ENCODE measurements at regions not wholly inside any gene's neighbourhood (a gene's known extent, or its start where the extent isn't known, plus 50 kb on each side); places are given as distances from the start of the nearest gene placed in this dataset.
"Not testable (repeated sequence)": the region's sequence is repeated elsewhere in the genome, so short reads cannot be mapped to it uniquely, and the experiment has no call there.

DNA sequence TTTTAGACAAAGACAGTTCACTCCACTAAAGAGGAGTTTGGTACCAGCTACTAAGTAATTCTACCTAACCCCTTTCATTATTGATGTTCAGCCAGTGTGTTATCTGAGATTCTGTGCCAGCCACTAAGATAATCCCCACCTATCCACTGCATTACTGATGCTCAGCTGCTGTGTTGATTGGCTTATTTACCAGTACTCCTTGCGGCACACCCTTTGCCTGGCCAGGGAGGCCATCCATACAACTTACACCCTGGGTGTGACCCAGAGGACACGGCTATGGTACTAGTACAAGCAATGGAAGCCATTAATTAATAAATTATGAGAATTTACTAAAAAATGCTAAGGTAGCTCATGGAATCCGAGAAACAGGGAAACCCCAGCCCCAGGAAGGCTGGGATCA is 290.7 kb upstream of the CTNNB1 start:
- no peak for DNase-seq

DNA sequence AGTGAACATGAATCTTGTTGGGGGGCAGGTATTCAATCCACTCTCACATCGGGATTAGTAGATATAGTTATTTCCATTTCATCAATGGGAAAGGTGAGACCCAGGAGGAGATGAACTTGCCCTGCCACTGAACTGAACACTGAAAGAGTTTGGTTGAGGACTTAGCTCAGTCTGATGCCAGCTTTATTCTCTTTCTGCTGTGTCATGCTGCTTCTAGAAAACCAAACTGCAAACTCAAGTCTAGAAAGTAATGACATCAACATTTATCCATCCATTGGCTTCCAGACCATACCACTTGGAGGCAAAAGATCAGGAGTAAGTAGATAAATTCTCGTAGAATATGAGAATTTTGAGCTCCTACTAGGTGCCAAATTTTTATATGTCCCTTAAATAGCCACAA is 288.0 kb upstream of the CTNNB1 start:
- no peak for DNase-seq

DNA sequence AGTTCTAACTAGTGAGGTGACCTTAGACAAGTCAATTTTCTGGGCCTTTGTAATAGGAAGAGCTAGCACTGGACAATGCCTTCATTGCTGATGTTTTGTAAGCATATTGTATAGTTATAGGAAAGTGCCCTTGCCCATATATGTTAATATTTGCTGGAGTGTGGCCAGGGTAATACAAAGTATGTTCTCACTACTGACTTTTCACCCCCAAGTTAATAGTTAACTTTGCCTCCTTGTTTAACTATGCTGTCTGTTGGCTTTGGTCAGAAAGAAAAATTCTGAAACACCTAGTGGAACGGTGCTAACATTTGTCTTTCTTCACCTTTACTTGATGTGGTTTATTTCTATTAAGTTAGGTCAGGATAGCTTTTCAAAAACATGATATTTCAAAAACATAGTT is 287.4 kb upstream of the CTNNB1 start:
- DNase-seq, result no peak

GRCh38 chr3:40912461-40912860 is 286.8 kb upstream of the CTNNB1 start:
- no peak for DNase-seq

DNA sequence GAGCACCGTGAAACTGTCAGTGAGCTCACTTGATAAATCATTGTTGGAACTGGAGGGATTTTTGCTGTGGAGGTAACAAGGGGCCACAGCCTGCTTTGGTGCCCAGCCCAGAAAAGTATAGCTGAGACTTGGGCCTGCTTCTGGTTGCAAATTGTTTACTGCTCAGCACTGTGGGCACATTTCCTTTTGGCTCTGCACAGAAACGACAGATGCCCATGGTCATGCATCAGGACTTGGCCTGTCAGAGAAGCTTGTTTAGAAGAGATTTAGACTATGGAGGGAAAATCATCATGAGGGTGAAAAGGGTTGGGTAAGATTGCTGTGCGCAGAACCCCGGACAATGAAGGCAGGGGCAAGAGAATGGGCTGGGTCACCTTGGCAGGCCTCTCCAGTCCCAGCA is 286.1 kb upstream of the CTNNB1 start:
- DNase-seq, result no peak

GRCh38 chr3:40913641-40914040 is 285.7 kb upstream of the CTNNB1 start:
- DNase-seq, result no peak

DNA sequence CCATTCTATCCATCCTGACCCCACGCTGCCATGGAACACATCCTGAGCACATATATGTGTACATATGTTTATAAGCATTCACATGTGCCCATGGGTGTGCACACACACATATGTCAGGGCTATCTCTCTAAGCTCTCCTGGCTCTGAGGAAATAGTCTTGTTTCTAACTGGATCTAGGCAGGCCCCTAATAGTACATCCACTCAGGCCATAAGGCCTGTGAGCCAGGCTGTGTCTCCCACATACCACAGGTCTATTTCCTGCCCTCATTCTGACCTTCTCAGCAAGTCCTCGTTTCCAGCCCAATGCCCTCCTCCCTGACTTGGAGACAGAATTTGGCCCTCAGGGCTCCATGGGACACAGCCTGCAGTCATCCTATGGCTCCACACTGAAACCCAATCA is 284.8 kb upstream of the CTNNB1 start:
- DNase-seq, result no peak

GRCh38 chr3:40915346-40915865 is 283.9 kb upstream of the CTNNB1 start:
- DNase-seq, result no peak

DNA sequence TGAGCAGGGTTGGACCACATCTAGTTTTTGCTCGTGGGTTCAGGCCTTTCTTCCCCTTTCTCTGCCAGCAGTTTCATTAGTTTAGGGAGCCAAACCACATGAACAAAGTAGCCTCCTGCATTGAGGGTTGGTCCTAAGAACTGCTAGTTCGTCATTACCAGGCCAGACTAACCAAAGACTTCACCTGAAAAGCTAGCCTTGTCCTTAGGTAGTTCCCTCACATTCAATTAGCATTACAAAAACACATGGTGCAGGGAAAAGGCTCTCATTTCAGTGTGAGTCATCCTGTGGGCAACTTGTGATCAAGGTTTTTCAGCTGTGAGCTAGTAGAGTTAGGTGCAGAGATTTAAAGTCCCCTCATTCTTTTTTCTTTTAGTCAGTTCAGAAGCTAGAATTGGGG is 279.3 kb upstream of the CTNNB1 start:
- no peak for DNase-seq

DNA sequence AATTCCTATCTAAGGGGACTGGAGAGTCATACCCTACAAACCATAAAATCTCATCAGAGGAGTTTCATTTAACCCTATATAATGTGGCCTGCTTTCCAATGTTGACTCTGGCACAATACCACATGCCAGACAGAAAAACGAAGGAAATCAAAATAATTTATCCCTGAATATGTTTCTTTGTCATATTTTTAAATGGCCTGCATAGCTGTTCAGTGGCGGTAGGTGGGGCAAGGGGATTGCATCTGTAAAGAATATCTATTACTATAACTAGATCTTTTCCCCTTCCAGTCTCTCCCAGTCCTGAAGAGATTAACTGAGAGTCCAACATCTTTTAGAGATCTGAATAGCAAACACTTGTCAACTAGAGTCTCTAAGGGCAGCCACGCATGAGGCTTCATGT is 278.1 kb upstream of the CTNNB1 start:
- DNase-seq, result no peak

DNA sequence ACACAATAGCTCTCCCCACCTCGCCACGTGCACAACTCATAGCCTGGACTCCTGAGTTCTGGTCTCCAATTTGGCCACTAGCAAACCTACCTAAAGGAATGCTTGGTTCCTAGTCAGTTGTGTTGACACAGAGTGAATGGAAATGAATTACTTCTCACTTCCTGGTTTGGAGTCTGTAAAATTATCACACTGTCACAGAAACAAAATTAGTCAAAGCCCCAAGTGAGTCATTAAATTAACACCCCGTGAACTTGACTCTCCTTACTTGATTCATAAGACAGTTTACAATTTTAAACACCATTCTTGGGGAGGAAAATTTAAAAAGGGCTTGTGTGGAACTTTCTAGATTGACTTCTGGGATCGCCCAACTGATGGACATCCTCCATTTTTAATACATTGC is 276.2 kb upstream of the CTNNB1 start:
- no peak for DNase-seq

GRCh38 chr3:40923651-40924050 is 275.7 kb upstream of the CTNNB1 start:
- no peak for DNase-seq

GRCh38 chr3:40924559-40925141 is 274.7 kb upstream of the CTNNB1 start:
- no peak for DNase-seq

- DNase-seq, result no peak
These were observed 274.1 kb upstream of the CTNNB1 start for GRCh38 chr3:40925231-40925630.

- DNase-seq, result no peak
These were observed 269.2 kb upstream of the CTNNB1 start for GRCh38 chr3:40930131-40930538.

GRCh38 chr3:40930756-40931155 is 268.5 kb upstream of the CTNNB1 start:
- no peak for DNase-seq

DNA sequence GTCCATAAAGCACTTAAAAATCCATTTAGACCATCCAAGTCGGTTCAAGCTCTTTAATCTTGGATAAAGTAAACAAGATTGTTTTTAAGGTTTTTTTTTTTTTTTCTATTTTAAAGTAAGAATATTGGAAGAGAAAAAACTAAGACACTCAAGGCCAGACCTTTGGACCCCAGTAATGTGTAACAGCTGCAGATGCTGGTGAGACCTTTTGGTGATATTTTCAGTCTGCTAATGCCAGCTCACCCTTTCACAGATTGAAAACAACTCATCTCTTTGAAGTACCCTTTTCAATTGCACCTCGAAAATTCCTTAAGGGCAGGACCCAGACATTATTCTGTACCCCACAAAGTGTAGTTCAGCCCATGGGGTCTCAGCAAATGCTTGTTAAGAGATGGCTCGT is 260.7 kb upstream of the CTNNB1 start:
- DNase-seq, result no peak

DNA sequence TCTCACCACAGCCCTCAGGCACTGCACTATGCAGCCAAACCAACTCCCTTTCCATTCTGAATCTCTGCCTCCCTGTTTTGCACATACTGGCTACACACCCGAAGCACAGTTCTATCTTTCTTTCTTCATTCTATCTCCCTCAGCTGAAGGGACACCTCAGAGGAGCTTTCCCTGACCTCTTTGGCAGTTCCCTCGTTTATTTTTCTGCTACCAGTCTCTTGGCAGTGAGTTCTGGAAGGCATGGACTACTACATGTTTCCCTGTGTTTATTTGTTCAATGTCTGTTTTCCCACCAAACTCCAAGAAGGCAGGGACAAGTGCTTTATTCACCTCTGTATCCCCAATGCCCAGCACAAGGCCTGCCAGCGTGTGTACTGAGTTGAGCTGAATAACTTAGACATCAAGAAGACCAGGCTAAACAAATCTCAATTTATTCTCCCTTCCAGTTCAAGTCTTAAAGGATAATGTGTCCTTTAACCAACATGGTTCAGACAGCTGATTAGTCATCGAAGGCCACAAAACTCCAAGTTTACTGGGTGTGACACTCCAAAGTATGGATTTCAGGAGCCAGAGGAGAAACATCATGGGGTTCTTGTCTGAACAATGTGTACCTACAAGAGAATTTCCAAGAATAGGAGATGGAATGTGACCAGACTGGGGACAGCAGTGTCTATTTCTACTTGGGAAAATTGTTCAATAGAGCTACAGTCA is 260.1 kb upstream of the CTNNB1 start:
- DNase-seq, result no peak

DNA sequence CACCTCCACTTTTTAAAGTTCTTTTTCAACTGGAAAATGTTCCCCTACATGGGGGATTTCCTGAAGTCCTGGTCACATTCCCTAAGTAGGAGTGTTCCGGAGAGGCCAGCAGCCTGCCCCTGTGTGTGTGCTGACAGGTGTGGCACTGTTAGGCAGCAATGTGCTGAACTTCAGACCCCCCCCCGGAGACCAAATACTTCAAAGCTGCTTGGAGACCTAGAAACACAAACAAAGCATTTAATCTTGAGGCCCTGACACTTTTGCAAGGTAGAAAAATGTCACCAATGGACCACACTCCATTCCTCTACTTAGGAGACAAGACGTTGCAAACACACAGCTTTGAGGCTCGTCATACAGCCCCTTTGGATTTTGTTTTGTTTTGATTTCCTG is 259.6 kb upstream of the CTNNB1 start:
- DNase-seq, result no peak

DNA sequence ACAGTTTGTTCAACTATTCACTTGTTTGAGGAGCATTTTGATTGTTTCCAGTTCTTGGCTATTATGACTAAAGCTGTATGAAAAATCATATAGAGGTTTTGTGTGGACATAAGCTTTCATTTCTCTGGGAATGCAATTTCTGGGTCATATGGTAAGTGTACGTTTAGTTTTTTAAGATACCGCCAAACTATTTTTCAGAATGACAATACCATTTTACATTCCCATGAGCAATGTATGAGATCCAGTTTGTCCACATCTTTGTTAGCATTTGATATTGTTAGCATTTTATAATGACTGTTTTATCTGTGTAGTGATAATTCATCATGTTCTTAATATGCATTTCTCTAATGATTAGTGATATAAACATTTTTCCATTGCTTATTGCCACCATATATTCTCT is 258.7 kb upstream of the CTNNB1 start:
- no peak for DNase-seq

- not testable (repeated sequence) for DNase-seq
These were observed 252.3 kb upstream of the CTNNB1 start for GRCh38 chr3:40947022-40947421.

DNA sequence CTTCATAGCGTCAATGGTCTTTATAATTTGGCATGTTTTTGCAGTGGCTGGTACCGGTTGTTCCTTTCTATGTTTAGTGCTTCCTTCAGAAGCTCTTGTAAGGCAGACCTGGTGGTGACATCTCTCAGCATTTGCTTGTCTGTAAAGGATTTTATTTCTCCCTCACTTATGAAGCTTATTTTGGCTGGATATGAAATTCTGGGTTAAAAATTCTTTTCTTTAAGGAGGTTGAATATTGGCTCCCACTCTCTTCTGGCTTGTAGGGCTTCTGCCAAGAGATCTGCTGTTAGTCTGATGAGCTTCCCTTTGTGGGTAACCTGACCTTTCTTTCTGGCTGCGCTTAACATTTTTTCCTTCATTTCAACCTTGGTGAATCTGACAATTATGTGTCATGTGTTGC is 250.0 kb upstream of the CTNNB1 start:
- DNase-seq, result not testable (repeated sequence)

DNA sequence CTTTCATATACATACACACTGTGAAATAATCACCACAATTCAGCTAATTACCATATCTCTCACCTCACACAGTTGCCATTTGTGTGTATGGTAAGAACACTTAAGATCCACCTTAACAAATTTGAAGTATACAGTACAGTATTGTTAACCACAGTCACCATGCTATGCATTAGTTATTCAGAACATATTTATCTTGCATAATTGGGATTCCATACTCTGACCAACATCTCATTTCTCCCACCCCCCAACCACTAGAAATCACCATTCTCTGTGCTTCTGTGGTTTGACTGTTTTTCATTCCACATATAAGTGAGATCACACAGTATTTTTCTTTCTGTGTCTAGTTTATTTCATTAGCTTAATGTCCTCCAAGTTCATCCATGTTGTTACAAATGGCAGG is 247.7 kb upstream of the CTNNB1 start:
- no peak for DNase-seq

DNA sequence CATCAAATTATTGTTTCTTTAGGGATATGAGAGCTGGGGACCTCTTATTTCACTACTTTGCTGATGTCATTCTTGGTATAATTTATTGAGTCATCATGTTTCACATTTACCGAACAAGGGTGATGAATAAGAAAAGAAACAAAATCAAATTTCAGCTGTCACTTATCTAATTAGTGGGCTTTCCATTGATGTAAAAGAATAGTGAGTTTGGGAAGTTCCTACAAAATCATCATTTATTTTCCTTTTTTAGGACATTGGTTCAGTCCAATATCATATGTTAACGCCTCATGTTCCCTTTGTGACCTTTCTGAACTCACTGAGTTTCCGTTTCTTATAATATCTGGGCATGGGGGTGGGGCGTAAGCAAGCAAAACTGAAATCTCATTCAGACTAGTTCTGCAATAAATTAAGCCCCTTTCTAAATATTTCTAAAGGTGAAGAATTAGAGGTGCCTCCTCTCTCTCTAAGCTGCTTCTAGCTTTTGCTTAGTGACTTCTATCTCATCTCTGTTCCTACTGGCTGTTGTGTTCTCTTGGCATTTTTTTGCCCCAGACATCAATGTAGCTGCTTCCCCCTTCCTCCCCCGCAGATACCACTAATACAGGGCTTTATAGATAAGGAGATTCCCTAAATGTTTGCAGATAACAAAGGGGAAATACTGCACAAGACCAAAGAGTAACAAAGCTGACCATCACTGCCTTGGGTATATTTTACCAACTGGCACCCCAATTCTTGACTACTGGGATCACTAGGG is 238.0 kb upstream of the CTNNB1 start:
- DNase-seq, result no peak

All from SIG-M5 (cell line).